Keratinocyte (primary cell): ENCODE measurements at regions not wholly inside any gene's neighbourhood (a gene's known extent, or its start where the extent isn't known, plus 50 kb on each side); places are given as distances from the start of the nearest gene placed in this dataset.
"Not testable (repeated sequence)": the region's sequence is repeated elsewhere in the genome, so short reads cannot be mapped to it uniquely, and the experiment has no call there.

ENCODE experiments used
- DNase-seq: peaks from one replicate; pipeline ENCODE4 v3.0.0-alpha.2; 2011; ENCODE audit warnings: low read depth, missing footprints, low spot score
- FAIRE-seq: peaks from 2 replicates; lab custom pipeline; 2011; peaks lifted over from hg19 to GRCh38; lab: Jason Lieb, UNC
- H2AFZ ChIP-seq: 2 replicates; pipeline ENCODE4 v1.6.0; 2012; ENCODE audit warnings: low read length, control low read depth, inconsistent platforms; ENCODE audit not compliant: control insufficient read depth
- H3K27ac ChIP-seq: 2 replicates; pipeline ENCODE4 v1.5.1; 2011; ENCODE audit warnings: low read length; ENCODE audit not compliant: control insufficient read depth, insufficient read depth
- H3K27me3 ChIP-seq: 3 replicates; pipeline ENCODE4 v1.6.0; 2011; ENCODE audit warnings: low read length; ENCODE audit not compliant: control insufficient read depth, insufficient read depth; ENCODE audit errors: extremely low read depth
- H3K36me3 ChIP-seq, 2 experiments: 2 replicates in 1 of 2; 3 replicates in 1 of 2; pipeline ENCODE4 v1.5.1; 2011; ENCODE audit warnings: low read length in 2 of 2, mild to moderate bottlenecking in 1 of 2; ENCODE audit not compliant: control insufficient read depth in 2 of 2, insufficient read depth in 2 of 2; ENCODE audit errors: extremely low read depth in 1 of 2
- H3K4me1 ChIP-seq: 3 replicates; pipeline ENCODE4 v1.5.1; 2011; ENCODE audit warnings: low read length; ENCODE audit not compliant: control insufficient read depth, insufficient read depth; ENCODE audit errors: extremely low read depth
- H3K4me2 ChIP-seq: 3 replicates; pipeline ENCODE4 v1.6.0; 2011; ENCODE audit warnings: low read depth, low read length; ENCODE audit not compliant: control insufficient read depth, insufficient read depth; ENCODE audit errors: extremely low read depth
- H3K4me3 ChIP-seq, 3 experiments: fragments of 200-600 bp in 1 of 3; sonication (generic) in 1 of 3; 2 replicates in 2 of 3; 3 replicates in 1 of 3; pipeline ENCODE4 v1.5.1; 2011 to 2016; ENCODE audit warnings: low read length in 3 of 3, mild to moderate bottlenecking in 3 of 3, control low read depth in 2 of 3, inconsistent platforms in 1 of 3, low read depth in 1 of 3, mixed read lengths in 1 of 3, mixed run types in 1 of 3, moderate library complexity in 1 of 3; ENCODE audit not compliant: control insufficient read depth in 2 of 3, insufficient read depth in 2 of 3; ENCODE audit errors: extremely low read depth in 1 of 3
- H3K79me2 ChIP-seq: 2 replicates; pipeline ENCODE4 v1.6.0; 2012; ENCODE audit warnings: low read length; ENCODE audit not compliant: control insufficient read depth, insufficient read depth
- H3K9ac ChIP-seq: 3 replicates; pipeline ENCODE4 v1.6.0; 2011; ENCODE audit warnings: low read length; ENCODE audit not compliant: control insufficient read depth, insufficient read depth; ENCODE audit errors: extremely low read depth
- H3K9me1 ChIP-seq: 3 replicates; pipeline ENCODE4 v1.6.0; 2011; ENCODE audit warnings: low read length; ENCODE audit not compliant: control insufficient read depth, insufficient read depth; ENCODE audit errors: extremely low read depth
- H3K9me3 ChIP-seq: 2 replicates; pipeline ENCODE4 v1.5.1; 2012; ENCODE audit warnings: low read depth, low read length; ENCODE audit not compliant: control insufficient read depth
- H4K20me1 ChIP-seq: 3 replicates; pipeline ENCODE4 v1.6.0; 2011; ENCODE audit warnings: low read length; ENCODE audit not compliant: control insufficient read depth, insufficient read depth; ENCODE audit errors: extremely low read depth
- CTCF ChIP-seq, 3 experiments: IDR thresholded peaks in 1 of 3; conservative IDR thresholded peaks in 1 of 3; optimal IDR thresholded peaks in 1 of 3; 2 replicates in 2 of 3; 3 replicates in 1 of 3; pipeline versions ENCODE3 to v1.5.1; 2011; ENCODE audit warnings: low read length in 3 of 3, mild to moderate bottlenecking in 3 of 3, moderate library complexity in 2 of 3, control low read depth in 1 of 3, inconsistent platforms in 1 of 3; ENCODE audit not compliant: insufficient read depth in 2 of 3; ENCODE audit errors: extremely low read depth in 1 of 3
- EZH2 ChIP-seq: IDR thresholded peaks from one replicate; pipeline ENCODE4 v1.6.1; 2012; ENCODE audit warnings: inconsistent platforms, mild to moderate bottlenecking, low read length, moderate library complexity
- dilution Hi-C: fragments of 300-500 bp; cut with MboI; formaldehyde crosslinking; loops from one replicate; pipeline ENCODE4 v1.7.0; 2020; ENCODE audit warnings: low sequenced_read_pairs; ENCODE audit not compliant: extremely low pct_ligation_motif_present

DNA sequence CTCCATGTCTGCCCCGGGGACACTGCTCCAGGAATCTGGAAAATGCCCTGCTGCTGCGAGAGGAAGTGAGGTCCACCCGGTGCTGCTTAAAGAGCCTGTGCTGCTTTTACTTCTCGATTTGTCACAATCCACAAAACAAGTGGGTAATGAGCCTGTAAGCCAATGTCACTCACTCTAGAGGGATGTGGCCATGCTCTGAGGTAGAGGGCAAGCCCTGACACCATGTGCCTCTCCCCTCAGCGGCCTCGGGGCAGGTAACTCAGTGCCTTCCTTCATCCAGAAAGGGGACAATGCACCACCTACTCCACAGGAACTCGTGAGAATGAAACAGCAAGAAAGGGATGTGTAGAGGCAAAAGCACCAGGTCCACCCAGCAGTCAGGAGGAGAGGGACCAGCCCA is 106.2 kb downstream of the TUBA3C start:
- Histone ChIP-seq H3K4me2 (no peak overlapping the region), H3K27me3 (no peaks in the 10 kb centered on the region), H3K79me2 (no peaks in the 10 kb centered on the region), H3K36me3 (no peaks in the 10 kb centered on the region), H2AFZ (no peak overlapping the region), H3K4me1 (no peaks in the 10 kb centered on the region), H3K9me1 (no peaks in the 10 kb centered on the region), H3K9ac (no peak overlapping the region), H3K9me3 (peaks cover 6% of the 10 kb centered on the region), H4K20me1 (no peaks in the 10 kb centered on the region), H3K4me3 (no peak overlapping the region), H3K27ac (no peak overlapping the region)
- no peak for TF ChIP-seq CTCF (optimal IDR thresholded peaks at IDR 0.05 in 1 of 3, IDR thresholded peaks at IDR 0.05 in 1 of 3, conservative IDR thresholded peaks at IDR 0.05 in 1 of 3; ENCODE audit: extremely low read depth in 1 of 3, insufficient read depth in 2 of 3, low read length in 3 of 3)
- no peak for TF ChIP-seq EZH2
- no peak for FAIRE-seq
- dilution Hi-C loops: no loop called here
- DNase-seq: no peak

DNA sequence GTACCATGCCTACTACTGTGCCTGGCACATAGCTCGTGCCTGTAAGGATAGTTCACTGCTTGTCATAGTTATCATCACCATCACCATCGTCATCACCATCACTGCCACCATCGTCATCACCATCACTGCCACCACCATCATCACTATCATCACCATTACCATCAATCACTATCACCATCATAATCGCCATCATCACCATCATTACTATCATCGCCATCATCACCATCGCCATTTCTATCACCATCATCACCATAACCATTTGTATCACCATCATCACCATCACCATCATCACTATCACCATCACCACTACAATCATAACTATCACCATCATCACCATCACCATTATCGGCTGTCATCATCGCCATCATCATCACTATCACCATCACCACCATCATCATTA is 107.1 kb downstream of the TUBA3C start:
- DNase-seq: no peak
- Histone ChIP-seq H4K20me1 (no peaks in the 10 kb centered on the region), H3K36me3 (no peaks in the 10 kb centered on the region), H3K4me1 (no peaks in the 10 kb centered on the region), H3K4me2 (no peak overlapping the region), H3K27me3 (no peaks in the 10 kb centered on the region), H3K9me3 (peaks cover 6% of the 10 kb centered on the region), H3K4me3 (no peak overlapping the region), H3K27ac (no peak overlapping the region), H2AFZ (no peak overlapping the region), H3K9me1 (no peaks in the 10 kb centered on the region), H3K79me2 (no peaks in the 10 kb centered on the region), H3K9ac (no peak overlapping the region)
- no peak for FAIRE-seq
- TF ChIP-seq EZH2 (no peak), CTCF (optimal IDR thresholded peaks at IDR 0.05 in 1 of 3, IDR thresholded peaks at IDR 0.05 in 1 of 3, conservative IDR thresholded peaks at IDR 0.05 in 1 of 3; ENCODE audit: extremely low read depth in 1 of 3, insufficient read depth in 2 of 3, low read length in 3 of 3) (no peak)
- dilution Hi-C loops: no loop called here

- dilution Hi-C loops, H3K27me3 ChIP-seq, H3K4me1 ChIP-seq, DNase-seq, FAIRE-seq, H3K9me3 ChIP-seq, H3K79me2 ChIP-seq, H4K20me1 ChIP-seq, H3K9ac ChIP-seq, H3K27ac ChIP-seq, H3K9me1 ChIP-seq, H3K36me3 ChIP-seq, H3K4me3 ChIP-seq, H2AFZ ChIP-seq, H3K4me2 ChIP-seq: not testable (repeated sequence)
Measured at GRCh38 chr13:19074106-19074505, 107.5 kb downstream of the TUBA3C start.

DNA sequence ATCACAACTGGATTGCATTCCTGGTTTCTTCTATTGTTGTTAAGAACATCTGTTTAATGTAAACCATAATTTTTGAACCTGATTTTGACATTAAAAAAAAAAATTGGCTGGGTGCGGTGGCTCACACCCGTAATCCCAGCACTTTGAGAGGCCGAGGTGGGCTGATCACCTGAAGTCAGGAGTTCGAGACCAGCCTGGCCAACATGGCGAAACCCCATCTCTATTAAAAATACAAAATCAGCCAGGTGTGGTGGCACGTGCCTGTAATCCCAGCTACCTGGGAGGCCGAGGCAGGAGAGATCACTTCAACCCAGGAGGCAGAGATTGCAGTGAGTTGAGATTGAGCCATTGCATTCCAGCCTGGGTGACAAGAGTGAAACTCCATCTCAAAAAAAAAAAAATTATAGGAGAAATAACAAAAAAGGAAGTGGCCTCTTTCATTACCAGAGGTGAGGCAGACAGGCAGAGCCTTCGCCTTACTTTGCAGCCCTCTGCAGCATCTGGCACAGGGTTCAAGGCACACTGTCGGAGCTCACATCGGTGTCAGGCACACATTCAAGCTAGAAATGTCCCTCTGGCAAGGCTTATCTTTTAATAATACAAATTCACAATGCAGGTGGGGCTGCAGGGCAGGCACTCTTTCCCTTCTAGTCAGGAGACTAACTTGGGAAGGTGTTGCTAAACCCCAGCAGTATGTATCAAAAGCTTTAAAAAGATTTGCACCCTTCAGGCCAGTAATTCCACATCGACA is 108.5 kb downstream of the TUBA3C start:
- H3K4me2 ChIP-seq, H2AFZ ChIP-seq, H3K9me1 ChIP-seq, H3K36me3 ChIP-seq, dilution Hi-C loops, DNase-seq, H3K4me3 ChIP-seq, H3K9me3 ChIP-seq, H3K79me2 ChIP-seq, H3K27ac ChIP-seq, FAIRE-seq, H3K9ac ChIP-seq, H3K4me1 ChIP-seq, H3K27me3 ChIP-seq, H4K20me1 ChIP-seq: not testable (repeated sequence)
